ENCODE measurements at regions not wholly inside any gene's neighbourhood (a gene's known extent, or its start where the extent isn't known, plus 50 kb on each side); places are given as distances from the start of the nearest gene placed in this dataset.

GRCh38 chr4:129883996-129884395 lies 788.0 kb downstream of the C4orf33 start:
- DNase-seq (ENCODE audit: low spot score): no peak

- no peak for DNase-seq (ENCODE audit: low spot score)
Observed at GRCh38 chr4:129897111-129897510, 801.2 kb downstream of the C4orf33 start.

- DNase-seq (ENCODE audit: low spot score): no peak
Observed at GRCh38 chr4:129899849-129900248, 803.9 kb downstream of the C4orf33 start.

GRCh38 chr4:129900430-129900953 lies 804.5 kb downstream of the C4orf33 start:
- no peak for DNase-seq (ENCODE audit: low spot score)

GRCh38 chr4:129901205-129901604 lies 805.3 kb downstream of the C4orf33 start:
- DNase-seq (ENCODE audit: low spot score): no peak

- DNase-seq (ENCODE audit: low spot score): no peak
Observed at GRCh38 chr4:129903861-129904260, 807.9 kb downstream of the C4orf33 start.

GRCh38 chr4:129905256-129905655 lies 809.3 kb downstream of the C4orf33 start:
- DNase-seq (ENCODE audit: low spot score): no peak

- DNase-seq (ENCODE audit: low spot score): no peak
Observed at GRCh38 chr4:129908117-129908516, 812.2 kb downstream of the C4orf33 start.

GRCh38 chr4:129916991-129917390 lies 821.0 kb downstream of the C4orf33 start:
- no peak for DNase-seq (ENCODE audit: low spot score)

- DNase-seq (ENCODE audit: low spot score): no peak
Observed at GRCh38 chr4:129917651-129918050, 821.7 kb downstream of the C4orf33 start.

- DNase-seq (ENCODE audit: low spot score): no peak
Observed at GRCh38 chr4:129926936-129927335, 831.0 kb downstream of the C4orf33 start.

- DNase-seq (ENCODE audit: low spot score): no peak
Observed at GRCh38 chr4:129929052-129929451, 833.1 kb downstream of the C4orf33 start.

- no peak for DNase-seq (ENCODE audit: low spot score)
Observed at GRCh38 chr4:129929984-129930383, 834.0 kb downstream of the C4orf33 start.

- no peak for DNase-seq (ENCODE audit: low spot score)
Observed at GRCh38 chr4:129950217-129950616, 854.3 kb downstream of the C4orf33 start.

- no peak for DNase-seq (ENCODE audit: low spot score)
Observed at GRCh38 chr4:129966175-129966574, 870.2 kb downstream of the C4orf33 start.

- DNase-seq (ENCODE audit: low spot score): no peak
Observed at GRCh38 chr4:129968366-129968765, 872.4 kb downstream of the C4orf33 start.

- DNase-seq (ENCODE audit: low spot score): no peak
Observed at GRCh38 chr4:129968778-129969177, 872.8 kb downstream of the C4orf33 start.

- DNase-seq (ENCODE audit: low spot score): no peak
Observed at GRCh38 chr4:129970801-129971200, 874.8 kb downstream of the C4orf33 start.

- no peak for DNase-seq (ENCODE audit: low spot score)
Observed at GRCh38 chr4:129971419-129971818, 875.5 kb downstream of the C4orf33 start.

- DNase-seq (ENCODE audit: low spot score): no peak
Observed at GRCh38 chr4:129972257-129972656, 876.3 kb downstream of the C4orf33 start.

- no peak for DNase-seq (ENCODE audit: low spot score)
Observed at GRCh38 chr4:129974730-129975129, 878.8 kb downstream of the C4orf33 start.

GRCh38 chr4:129978315-129978714 lies 882.4 kb downstream of the C4orf33 start:
- DNase-seq (ENCODE audit: low spot score): no peak

GRCh38 chr4:129988957-129989356 lies 893.0 kb downstream of the C4orf33 start:
- no peak for DNase-seq (ENCODE audit: low spot score)

- no peak for DNase-seq (ENCODE audit: low spot score)
Observed at GRCh38 chr4:129994715-129995114, 898.8 kb downstream of the C4orf33 start.

All from hematopoietic multipotent progenitor cell treated with erythropoietin and hydrocortisone succinate and interleukin-3 and kit ligand, for 15 days (in vitro differentiated cells).